HCT116 (cell line): ENCODE measurements at regions not wholly inside any gene's neighbourhood (a gene's known extent, or its start where the extent isn't known, plus 50 kb on each side); places are given as distances from the start of the nearest gene placed in this dataset.

Experiments used
- ATAC-seq: fragments of 200-7000 bp; cut with Tn5 transposase; 2 replicates; pipeline ENCODE4 v1.9.1; 2020; ENCODE audit warnings: mild to moderate bottlenecking, moderate library complexity
- BruUV-seq: library from RNA; stranded (reverse); fragments of 400-500 nt; replicated peaks from 2 replicates; lab custom pipeline; 2021; lab: Mats Ljungman, UMichigan
- CTCF ChIA-PET: fragments of 300-600 bp; sonication (Branson Sonifier 250); formaldehyde crosslinking; loops from one replicate; lab custom pipeline; 2021; ENCODE audit warnings: antibody characterized with exemption; lab: Charles Lee
- POLR2A ChIA-PET: fragments of 300-600, 350-600 bp; sonication (Branson Sonifier 250); formaldehyde crosslinking; loops from one replicate; lab custom pipeline; 2021; ENCODE audit warnings: antibody characterized with exemption; lab: Charles Lee
- RAD21 ChIA-PET, 2 experiments: fragments of 300-600 bp; sonication (Branson Sonifier 250); formaldehyde crosslinking; loops; one replicate each; lab custom pipeline; 2023; ENCODE audit warnings: low total read pairs in 2 of 2; ENCODE audit not compliant: uncharacterized antibody in 2 of 2, unreplicated experiment in 2 of 2, low non-redundant PET in 1 of 2; lab: Charles Lee
- DNase-seq: peaks from one replicate; pipeline ENCODE4 v3.0.0-alpha.2; 2010; ENCODE audit warnings: low read depth, low spot score
- H2AFZ ChIP-seq: fragments of 200-600 bp; shearing (Covaris generic), sonication (generic); 2 replicates; pipeline ENCODE4 v1.6.1; 2017; ENCODE audit warnings: low read depth, mixed run types, mixed read lengths, antibody characterized with exemption, low read length; ENCODE audit not compliant: poor library complexity, severe bottlenecking
- H3K27ac ChIP-seq: 2 replicates; pipeline ENCODE4 v1.5.1; 2012; ENCODE audit warnings: low read depth, low read length
- H3K27me3 ChIP-seq: fragments of 200-600 bp; sonication (generic); 2 replicates; pipeline ENCODE4 v1.6.1; 2016; ENCODE audit warnings: mixed run types, low read length, mixed read lengths; ENCODE audit not compliant: insufficient read depth
- H3K36me3 ChIP-seq, 2 experiments: fragments of 200-500 bp in 1 of 2; fragments of 200-600 bp in 1 of 2; sonication (Bioruptor generic) in 1 of 2; sonication (generic) in 1 of 2; 2 replicates each; pipeline versions ENCODE4 v1.5.1 to v1.6.1; 2014 to 2016; ENCODE audit warnings: low read length in 2 of 2, inconsistent platforms in 1 of 2, mixed read lengths in 1 of 2, mixed run types in 1 of 2; ENCODE audit not compliant: insufficient read depth in 2 of 2, control insufficient read depth in 1 of 2
- H3K4me1 ChIP-seq, 2 experiments: fragments of 200-600 bp in 1 of 2; sonication (generic) in 1 of 2; 2 replicates each; pipeline versions ENCODE4 v1.5.1 to v1.6.1; 2012 to 2017; ENCODE audit warnings: low read length in 2 of 2, inconsistent platforms in 1 of 2, mild to moderate bottlenecking in 1 of 2, mixed read lengths in 1 of 2, mixed run types in 1 of 2, moderate library complexity in 1 of 2; ENCODE audit not compliant: insufficient read depth in 2 of 2, control insufficient read depth in 1 of 2
- H3K4me2 ChIP-seq: fragments of 200-600 bp; sonication (generic); 2 replicates; pipeline ENCODE4 v1.6.1; 2017; ENCODE audit warnings: mixed run types, low read length, mixed read lengths
- H3K4me3 ChIP-seq, 2 experiments: fragments of 200-600 bp in 1 of 2; sonication (generic) in 1 of 2; replicated peaks in 1 of 2; 2 replicates each; pipeline ENCODE4 v1.5.1; 2011 to 2016; ENCODE audit warnings: low read length in 2 of 2, control low read depth in 1 of 2, low read depth in 1 of 2, mild to moderate bottlenecking in 1 of 2, mixed read lengths in 1 of 2, mixed run types in 1 of 2
- H3K79me2 ChIP-seq: fragments of 200-600 bp; sonication (generic); 2 replicates; pipeline ENCODE4 v1.6.1; 2017; ENCODE audit warnings: mild to moderate bottlenecking, mixed run types, low read length, moderate library complexity, mixed read lengths; ENCODE audit not compliant: insufficient read depth
- H3K9ac ChIP-seq: fragments of 200-600 bp; sonication (generic); 2 replicates; pipeline ENCODE4 v1.6.1; 2016; ENCODE audit warnings: low read length, mixed read lengths
- H3K9me2 ChIP-seq: fragments of 200-600 bp; sonication (generic), shearing (Covaris generic); 2 replicates; pipeline ENCODE4 v1.6.1; 2017; ENCODE audit warnings: mixed run types, mild to moderate bottlenecking, moderate library complexity; ENCODE audit not compliant: insufficient read depth
- H3K9me3 ChIP-seq, 2 experiments: fragments of 200-500 bp in 1 of 2; fragments of 200-600 bp in 1 of 2; sonication (Bioruptor generic) in 1 of 2; sonication (generic) in 1 of 2; 2 replicates each; pipeline ENCODE4 v1.6.1; 2014 to 2017; ENCODE audit warnings: low read length in 2 of 2, mixed read lengths in 2 of 2, inconsistent platforms in 1 of 2, low read depth in 1 of 2, mild to moderate bottlenecking in 1 of 2, mixed run types in 1 of 2, moderate library complexity in 1 of 2; ENCODE audit not compliant: control insufficient read depth in 1 of 2, insufficient read depth in 1 of 2
- H4K20me1 ChIP-seq: fragments of 200-600 bp; sonication (generic), shearing (Covaris generic); 2 replicates; pipeline ENCODE4 v1.6.1; 2017; ENCODE audit warnings: mixed run types, mild to moderate bottlenecking, moderate library complexity; ENCODE audit not compliant: insufficient read depth
- CEBPB ChIP-seq: IDR thresholded peaks from 2 replicates; pipeline ENCODE4 v1.6.1; 2012; ENCODE audit warnings: low read depth
- CTCF ChIP-seq, 3 experiments: fragments of 200-600 bp in 1 of 3; sonication (generic) in 1 of 3; IDR thresholded peaks in 2 of 3; conservative IDR thresholded peaks in 1 of 3; 2 replicates each; pipeline ENCODE4 v1.5.1; 2012 to 2017; ENCODE audit warnings: low read depth in 2 of 3, low read length in 2 of 3, antibody characterized with exemption in 1 of 3, borderline replicate concordance in 1 of 3, control low read depth in 1 of 3, mild to moderate bottlenecking in 1 of 3, mixed read lengths in 1 of 3, mixed run types in 1 of 3, moderate library complexity in 1 of 3; ENCODE audit not compliant: insufficient read depth in 1 of 3
- EGR1 ChIP-seq: IDR thresholded peaks from 2 replicates; pipeline ENCODE4 v1.6.1; 2012; ENCODE audit warnings: low read depth
- EZH2 ChIP-seq: fragments of 200-600 bp; sonication (generic); IDR thresholded peaks from 2 replicates; pipeline ENCODE4 v1.6.1; 2017; ENCODE audit warnings: antibody characterized with exemption, mixed run types
- EZH2phosphoT487 ChIP-seq: fragments of 200-600 bp; IDR thresholded peaks from 2 replicates; pipeline ENCODE4 v1.6.1; 2018; ENCODE audit warnings: antibody characterized with exemption, borderline replicate concordance
- FOSL1 ChIP-seq: IDR thresholded peaks from 2 replicates; pipeline ENCODE4 v1.6.1; 2012; ENCODE audit warnings: low read depth
- MAX ChIP-seq: IDR thresholded peaks from 2 replicates; pipeline ENCODE4 v1.6.1; 2012
- RAD21 ChIP-seq: IDR thresholded peaks from 2 replicates; pipeline ENCODE4 v1.6.1; 2012; ENCODE audit warnings: low read depth, mild to moderate bottlenecking
- SP1 ChIP-seq: IDR thresholded peaks from 2 replicates; pipeline ENCODE4 v1.6.1; 2012; ENCODE audit warnings: low read depth
- YY1 ChIP-seq: IDR thresholded peaks from 2 replicates; pipeline ENCODE4 v1.6.1; 2011; ENCODE audit warnings: low read length, low read depth, moderate library complexity, mild to moderate bottlenecking; ENCODE audit not compliant: insufficient replicate concordance; ENCODE audit errors: extremely low read depth
- ZBTB33 ChIP-seq: IDR thresholded peaks from 2 replicates; pipeline ENCODE4 v1.6.1; 2011; ENCODE audit warnings: mild to moderate bottlenecking, low read length, moderate library complexity; ENCODE audit not compliant: insufficient replicate concordance; ENCODE audit errors: extremely low read depth
- intact Hi-C: fragments of 100-400 bp; cut with micrococcal nuclease; formaldehyde crosslinking; loops from 2 replicates; pipeline ENCODE4 v1.10.0; 2022
- TF ChIP-seq, protein P1 (sequence below): IDR thresholded peaks from 2 replicates; pipeline ENCODE4 v1.6.1; 2012; ENCODE audit warnings: low read depth

DNA sequence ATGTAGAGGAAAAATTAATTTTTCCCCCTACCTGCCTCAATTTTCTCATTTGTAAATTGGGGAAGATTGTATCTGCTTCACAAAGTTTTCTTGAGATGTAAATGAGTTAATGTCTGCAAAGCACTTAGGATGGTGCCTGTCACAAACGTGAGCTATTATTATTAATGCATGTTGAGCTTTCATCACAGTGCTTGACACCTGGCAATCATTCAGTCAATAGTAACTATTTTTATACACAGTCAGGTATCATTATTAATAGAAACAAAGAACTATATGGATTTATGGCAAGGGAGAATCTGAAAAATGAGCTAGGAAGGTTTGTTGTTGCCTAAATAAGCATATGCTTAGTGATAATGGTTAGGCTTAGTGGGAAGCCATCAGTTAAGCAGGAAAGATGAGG lies 238.2 kb upstream of the GRM7 start:
- Histone ChIP-seq H3K4me1 (no peaks in the 10 kb centered on the region), H3K9me2 (no peaks in the 10 kb centered on the region), H3K9me3 (no peaks in the 10 kb centered on the region), H2AFZ (no peak overlapping the region), H3K4me2 (no peak overlapping the region), H4K20me1 (no peaks in the 10 kb centered on the region), H3K27ac (no peak overlapping the region), H3K36me3 (no peaks in the 10 kb centered on the region), H3K79me2 (no peaks in the 10 kb centered on the region), H3K4me3 (no peak overlapping the region), H3K9ac (no peak overlapping the region), H3K27me3 (no peaks in the 10 kb centered on the region)
- no peak for ATAC-seq
- DNase-seq = no peak
- ChIA-PET RAD21 (no interaction called here), CTCF (no interaction called here), POLR2A (no interaction called here)
- no TSS peak for BruUV-seq
- intact Hi-C loops = no loop called here
- TF ChIP-seq EZH2 (no peak), SP1 (no peak), EZH2phosphoT487 (no peak), MAX (no peak), EGR1 (no peak), RAD21 (no peak), CTCF (IDR thresholded peaks at IDR 0.05 in 2 of 3, conservative IDR thresholded peaks at IDR 0.05 in 1 of 3; ENCODE audit: borderline replicate concordance in 1 of 3, insufficient read depth in 1 of 3, low read depth in 2 of 3, low read length in 2 of 3) (no peak), FOSL1 (no peak), CEBPB (no peak), ZBTB33 (no peak), YY1 (no peak)
- TF ChIP-seq, protein P1, sequence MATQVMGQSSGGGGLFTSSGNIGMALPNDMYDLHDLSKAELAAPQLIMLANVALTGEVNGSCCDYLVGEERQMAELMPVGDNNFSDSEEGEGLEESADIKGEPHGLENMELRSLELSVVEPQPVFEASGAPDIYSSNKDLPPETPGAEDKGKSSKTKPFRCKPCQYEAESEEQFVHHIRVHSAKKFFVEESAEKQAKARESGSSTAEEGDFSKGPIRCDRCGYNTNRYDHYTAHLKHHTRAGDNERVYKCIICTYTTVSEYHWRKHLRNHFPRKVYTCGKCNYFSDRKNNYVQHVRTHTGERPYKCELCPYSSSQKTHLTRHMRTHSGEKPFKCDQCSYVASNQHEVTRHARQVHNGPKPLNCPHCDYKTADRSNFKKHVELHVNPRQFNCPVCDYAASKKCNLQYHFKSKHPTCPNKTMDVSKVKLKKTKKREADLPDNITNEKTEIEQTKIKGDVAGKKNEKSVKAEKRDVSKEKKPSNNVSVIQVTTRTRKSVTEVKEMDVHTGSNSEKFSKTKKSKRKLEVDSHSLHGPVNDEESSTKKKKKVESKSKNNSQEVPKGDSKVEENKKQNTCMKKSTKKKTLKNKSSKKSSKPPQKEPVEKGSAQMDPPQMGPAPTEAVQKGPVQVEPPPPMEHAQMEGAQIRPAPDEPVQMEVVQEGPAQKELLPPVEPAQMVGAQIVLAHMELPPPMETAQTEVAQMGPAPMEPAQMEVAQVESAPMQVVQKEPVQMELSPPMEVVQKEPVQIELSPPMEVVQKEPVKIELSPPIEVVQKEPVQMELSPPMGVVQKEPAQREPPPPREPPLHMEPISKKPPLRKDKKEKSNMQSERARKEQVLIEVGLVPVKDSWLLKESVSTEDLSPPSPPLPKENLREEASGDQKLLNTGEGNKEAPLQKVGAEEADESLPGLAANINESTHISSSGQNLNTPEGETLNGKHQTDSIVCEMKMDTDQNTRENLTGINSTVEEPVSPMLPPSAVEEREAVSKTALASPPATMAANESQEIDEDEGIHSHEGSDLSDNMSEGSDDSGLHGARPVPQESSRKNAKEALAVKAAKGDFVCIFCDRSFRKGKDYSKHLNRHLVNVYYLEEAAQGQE = no peak
